HL-60 (cell line): ENCODE measurements at regions not wholly inside any gene's neighbourhood (a gene's known extent, or its start where the extent isn't known, plus 50 kb on each side); places are given as distances from the start of the nearest gene placed in this dataset.

Experiments used
- DNase-seq, 2 experiments: peaks; one replicate each; pipeline ENCODE4 v3.0.0-alpha.2; 2010 to 2020; ENCODE audit warnings: low read depth in 1 of 2, low spot score in 1 of 2
- H3K27ac ChIP-seq: fragments of 250-450 bp; sonication (Bioruptor Pico); replicated peaks from 2 replicates; pipeline ENCODE4 v1.5.1; 2020; ENCODE audit warnings: mild to moderate bottlenecking, moderate library complexity
- H3K27me3 ChIP-seq: fragments of 250-450 bp; sonication (Bioruptor Pico); 2 replicates; pipeline ENCODE4 v1.5.1; 2021; ENCODE audit warnings: mild to moderate bottlenecking, moderate library complexity; ENCODE audit not compliant: insufficient read depth, poor library complexity, severe bottlenecking
- H3K4me3 ChIP-seq: replicated peaks from 2 replicates; pipeline ENCODE4 v1.5.1; 2011; ENCODE audit warnings: mild to moderate bottlenecking, control low read depth, low read length; ENCODE audit not compliant: insufficient read depth
- CTCF ChIP-seq: IDR thresholded peaks from one replicate; pipeline ENCODE4 v1.5.1; 2011; ENCODE audit warnings: low read length, control low read depth, inconsistent platforms; ENCODE audit not compliant: insufficient read depth
- GABPA ChIP-seq: IDR thresholded peaks from 2 replicates; pipeline ENCODE4 v1.6.1; 2012; ENCODE audit warnings: low read depth
- POLR2AphosphoS5 ChIP-seq: IDR thresholded peaks from 2 replicates; pipeline ENCODE4 v1.6.1; 2012; ENCODE audit warnings: low read depth
- REST ChIP-seq: IDR thresholded peaks from 2 replicates; pipeline ENCODE4 v1.6.1; 2012; ENCODE audit warnings: low read depth; ENCODE audit not compliant: insufficient replicate concordance
- SPI1 ChIP-seq: IDR thresholded peaks from 2 replicates; pipeline ENCODE4 v1.6.1; 2012; ENCODE audit warnings: low read depth, mild to moderate bottlenecking, borderline replicate concordance

- no peak for DNase-seq
- Histone ChIP-seq H3K4me3 (no peak overlapping the region), H3K27ac (no peak overlapping the region)
These were observed 136.8 kb upstream of the SPAG17 start for GRCh38 chr1:118321840-118322239.

GRCh38 chr1:118317842-118318614, 133.0 kb upstream of the SPAG17 start:
- no peak for TF ChIP-seq POLR2AphosphoS5
- no peak for TF ChIP-seq REST
- no peak for TF ChIP-seq SPI1
- TF ChIP-seq CTCF = no peak
- TF ChIP-seq GABPA = no peak
- Histone ChIP-seq H3K27me3 (no peaks in the 10 kb centered on the region), H3K27ac (no peak overlapping the region), H3K4me3 (no peak overlapping the region)
- DNase-seq = no peak

More at GRCh38 chr1:118321840-118322239, 136.8 kb upstream of the SPAG17 start:
- TF ChIP-seq GABPA = no peak
- no peak for TF ChIP-seq SPI1
- no peak for TF ChIP-seq CTCF
- no peak for TF ChIP-seq POLR2AphosphoS5
- TF ChIP-seq REST = no peak
- no peaks in the 10 kb centered on the region for H3K27me3 ChIP-seq

- H3K27ac ChIP-seq = no peak overlapping the region
- no peak for TF ChIP-seq GABPA
- TF ChIP-seq SPI1 = no peak
- no peak for TF ChIP-seq POLR2AphosphoS5
- TF ChIP-seq CTCF = no peak
- TF ChIP-seq REST = no peak
- H3K27me3 ChIP-seq = no peaks in the 10 kb centered on the region
- no peak for DNase-seq
- H3K4me3 ChIP-seq = no peak overlapping the region
These were observed 121.8 kb upstream of the SPAG17 start for GRCh38 chr1:118306851-118307250.
